DND-41 (cell line): ENCODE measurements at regions not wholly inside any gene's neighbourhood (a gene's known extent, or its start where the extent isn't known, plus 50 kb on each side); places are given as distances from the start of the nearest gene placed in this dataset.

Experiments
- ATAC-seq: fragments of 200-7000 bp; cut with Tn5 transposase; 3 replicates; pipeline ENCODE4 v1.9.1; 2021; ENCODE audit warnings: low read depth; ENCODE audit not compliant: insufficient read depth
- DNase-seq: peaks from one replicate; pipeline ENCODE4 v3.0.0-alpha.2; 2020
- H2AFZ ChIP-seq: 2 replicates; pipeline ENCODE4 v1.6.0; 2012; ENCODE audit warnings: low read depth, low read length
- H3K27ac ChIP-seq: 2 replicates; pipeline ENCODE4 v1.5.1; 2012; ENCODE audit warnings: low read length, inconsistent platforms
- H3K27me3 ChIP-seq: fragments of 200-600 bp; sonication (generic); 2 replicates; pipeline ENCODE4 v1.6.0; 2012; ENCODE audit warnings: low read length, mild to moderate bottlenecking, inconsistent platforms; ENCODE audit not compliant: insufficient read depth, poor library complexity
- H3K36me3 ChIP-seq: 2 replicates; pipeline ENCODE4 v1.5.1; 2012; ENCODE audit warnings: low read length, inconsistent platforms; ENCODE audit not compliant: insufficient read depth
- H3K4me1 ChIP-seq: 2 replicates; pipeline ENCODE4 v1.5.1; 2012; ENCODE audit warnings: mild to moderate bottlenecking, low read length; ENCODE audit not compliant: insufficient read depth
- H3K4me2 ChIP-seq: 2 replicates; pipeline ENCODE4 v1.6.0; 2012; ENCODE audit warnings: mild to moderate bottlenecking, moderate library complexity, low read length, inconsistent platforms; ENCODE audit not compliant: insufficient read depth
- H3K4me3 ChIP-seq, 2 experiments: fragments of 200-600 bp in 1 of 2; shearing (Covaris generic) in 1 of 2; 2 replicates each; pipeline ENCODE4 v1.5.1; 2012 to 2016; ENCODE audit warnings: inconsistent platforms in 2 of 2, low read length in 2 of 2, mild to moderate bottlenecking in 2 of 2, low read depth in 1 of 2, moderate library complexity in 1 of 2
- H3K79me2 ChIP-seq: 2 replicates; pipeline ENCODE4 v1.6.0; 2012; ENCODE audit warnings: low read length, inconsistent platforms; ENCODE audit not compliant: insufficient read depth
- H3K9ac ChIP-seq: 2 replicates; pipeline ENCODE4 v1.6.0; 2012; ENCODE audit warnings: low read depth, mild to moderate bottlenecking, inconsistent platforms, low read length, moderate library complexity
- H3K9me3 ChIP-seq: 2 replicates; pipeline ENCODE4 v1.5.1; 2012; ENCODE audit warnings: low read length, moderate library complexity, mild to moderate bottlenecking, inconsistent platforms; ENCODE audit not compliant: insufficient read depth, severe bottlenecking
- H4K20me1 ChIP-seq: 2 replicates; pipeline ENCODE4 v1.6.0; 2012; ENCODE audit warnings: low read length; ENCODE audit not compliant: insufficient read depth
- EZH2 ChIP-seq: IDR thresholded peaks from 3 replicates; pipeline ENCODE4 v1.6.1; 2012; ENCODE audit warnings: borderline replicate concordance, low read depth, mild to moderate bottlenecking, moderate library complexity, low read length, inconsistent platforms; ENCODE audit not compliant: severe bottlenecking
- TF ChIP-seq, protein P1 (sequence below): IDR thresholded peaks from 2 replicates; pipeline ENCODE4 v1.5.1; 2012; ENCODE audit warnings: borderline replicate concordance, low read length, moderate library complexity, mild to moderate bottlenecking; ENCODE audit not compliant: poor library complexity, severe bottlenecking; ENCODE audit errors: extremely low read depth

DNA sequence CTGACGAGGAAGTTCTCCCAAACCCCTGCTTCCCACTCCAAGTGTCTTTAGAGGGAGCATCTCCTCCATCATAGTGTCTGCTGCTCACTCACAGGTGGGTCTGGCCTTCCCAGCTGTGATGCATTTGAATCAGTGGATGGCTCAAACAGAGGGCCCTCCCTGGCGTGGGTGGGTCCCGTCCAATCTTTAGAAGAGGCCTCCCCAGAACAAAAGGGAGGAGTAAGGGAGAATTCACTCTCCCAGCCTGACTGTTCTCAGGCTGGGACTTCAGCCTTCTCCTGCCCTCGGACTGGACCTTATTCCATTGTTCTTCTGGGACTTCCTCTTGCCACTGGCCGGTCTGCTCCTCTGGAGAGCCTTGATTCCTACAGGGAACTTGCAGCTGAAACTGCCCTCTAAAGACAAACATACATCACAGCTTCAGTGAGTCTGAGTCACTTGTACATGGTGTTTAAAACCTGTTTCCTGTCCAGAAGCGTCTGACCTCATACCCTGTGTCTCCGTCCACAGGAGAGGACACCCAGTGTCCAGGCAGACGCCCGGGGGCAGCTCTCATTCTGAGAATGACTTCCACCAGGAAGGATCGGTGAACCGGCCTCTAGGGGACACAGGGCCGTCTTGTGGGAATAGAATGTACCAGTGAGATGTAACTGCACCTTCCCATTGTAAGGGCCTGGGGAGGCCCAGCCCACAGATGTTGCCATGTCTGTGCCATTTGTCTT is 234.7 kb downstream of the BRD1 start:
- H3K9ac ChIP-seq, result no peak overlapping the region
- ATAC-seq, result no peak
- no peak overlapping the region for H2AFZ ChIP-seq
- no peaks in the 10 kb centered on the region for H4K20me1 ChIP-seq
- no peaks in the 10 kb centered on the region for H3K79me2 ChIP-seq
- no peaks in the 10 kb centered on the region for H3K4me1 ChIP-seq
- no peaks in the 10 kb centered on the region for H3K36me3 ChIP-seq
- no peak overlapping the region for H3K4me2 ChIP-seq
- no peaks in the 10 kb centered on the region for H3K27me3 ChIP-seq
- H3K27ac ChIP-seq, result no peak overlapping the region
- no peak for DNase-seq
- H3K9me3 ChIP-seq, result no peaks in the 10 kb centered on the region
- no peak overlapping the region for H3K4me3 ChIP-seq
- TF ChIP-seq, protein P1, sequence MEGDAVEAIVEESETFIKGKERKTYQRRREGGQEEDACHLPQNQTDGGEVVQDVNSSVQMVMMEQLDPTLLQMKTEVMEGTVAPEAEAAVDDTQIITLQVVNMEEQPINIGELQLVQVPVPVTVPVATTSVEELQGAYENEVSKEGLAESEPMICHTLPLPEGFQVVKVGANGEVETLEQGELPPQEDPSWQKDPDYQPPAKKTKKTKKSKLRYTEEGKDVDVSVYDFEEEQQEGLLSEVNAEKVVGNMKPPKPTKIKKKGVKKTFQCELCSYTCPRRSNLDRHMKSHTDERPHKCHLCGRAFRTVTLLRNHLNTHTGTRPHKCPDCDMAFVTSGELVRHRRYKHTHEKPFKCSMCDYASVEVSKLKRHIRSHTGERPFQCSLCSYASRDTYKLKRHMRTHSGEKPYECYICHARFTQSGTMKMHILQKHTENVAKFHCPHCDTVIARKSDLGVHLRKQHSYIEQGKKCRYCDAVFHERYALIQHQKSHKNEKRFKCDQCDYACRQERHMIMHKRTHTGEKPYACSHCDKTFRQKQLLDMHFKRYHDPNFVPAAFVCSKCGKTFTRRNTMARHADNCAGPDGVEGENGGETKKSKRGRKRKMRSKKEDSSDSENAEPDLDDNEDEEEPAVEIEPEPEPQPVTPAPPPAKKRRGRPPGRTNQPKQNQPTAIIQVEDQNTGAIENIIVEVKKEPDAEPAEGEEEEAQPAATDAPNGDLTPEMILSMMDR, result no peak
- no peak for TF ChIP-seq EZH2

DNA sequence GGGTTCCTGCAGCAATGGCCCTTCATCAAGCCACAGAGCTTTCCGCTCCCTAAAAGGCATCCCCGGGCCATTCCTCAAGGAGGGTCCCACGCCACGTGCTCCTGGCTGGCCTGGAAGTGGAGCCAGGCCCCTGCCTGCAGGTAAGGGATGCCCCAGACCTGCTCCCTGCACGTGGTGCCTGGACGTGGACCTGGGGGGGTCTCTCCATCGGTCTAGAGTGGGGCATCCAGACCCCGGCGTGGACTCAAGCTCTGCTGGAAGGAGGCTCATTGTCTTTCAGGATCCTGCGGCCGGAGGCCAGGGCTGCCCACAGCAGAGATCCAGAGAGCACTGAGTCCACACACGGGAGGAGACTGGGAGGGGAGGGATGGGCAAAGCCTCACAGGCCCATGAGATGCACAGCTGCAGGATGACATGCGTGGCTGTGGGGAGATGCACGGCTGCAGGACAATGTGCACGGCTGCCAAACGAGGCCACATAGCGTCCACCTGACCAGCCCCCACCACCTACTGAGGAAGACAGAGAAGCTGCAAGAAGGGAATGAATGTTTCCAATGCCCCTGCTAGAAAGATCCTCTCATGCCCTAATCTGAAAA is 236.7 kb downstream of the BRD1 start:
- TF ChIP-seq, protein P1, result no peak
- TF ChIP-seq EZH2, result no peak
- H2AFZ ChIP-seq, result no peak overlapping the region
- H3K4me1 ChIP-seq, result no peaks in the 10 kb centered on the region
- no peak overlapping the region for H3K9ac ChIP-seq
- no peaks in the 10 kb centered on the region for H3K27me3 ChIP-seq
- ATAC-seq (no peak), DNase-seq (no peak)
- no peak overlapping the region for H3K27ac ChIP-seq
- no peak overlapping the region for H3K4me2 ChIP-seq
- H3K79me2 ChIP-seq, result no peaks in the 10 kb centered on the region
- no peaks in the 10 kb centered on the region for H3K9me3 ChIP-seq
- H3K4me3 ChIP-seq, result no peak overlapping the region
- no peaks in the 10 kb centered on the region for H3K36me3 ChIP-seq
- H4K20me1 ChIP-seq, result no peaks in the 10 kb centered on the region

DNA sequence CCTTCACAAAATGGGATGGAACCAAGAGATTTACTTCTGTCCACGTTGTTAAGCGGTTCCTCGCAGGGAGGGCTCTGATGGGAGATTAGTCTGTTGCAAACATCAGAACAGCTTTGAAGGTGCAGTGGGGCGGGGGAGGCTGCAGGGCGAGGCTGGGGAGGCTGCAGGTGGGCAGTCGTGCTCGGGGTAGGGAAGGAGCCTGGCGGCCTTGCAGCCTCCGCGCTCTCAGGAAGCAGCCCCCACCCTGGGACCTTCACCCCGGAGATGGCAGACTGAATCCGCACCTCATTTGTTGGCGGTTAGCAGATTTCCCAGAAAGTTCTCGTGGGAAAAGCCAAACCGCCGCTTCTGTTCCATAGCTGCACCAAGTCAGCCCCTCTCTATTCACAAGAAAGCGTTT is 237.3 kb downstream of the BRD1 start:
- Histone ChIP-seq H3K36me3 (no peaks in the 10 kb centered on the region), H3K4me3 (no peak overlapping the region), H3K27me3 (no peaks in the 10 kb centered on the region), H4K20me1 (no peaks in the 10 kb centered on the region), H3K4me2 (no peak overlapping the region), H3K4me1 (no peaks in the 10 kb centered on the region), H3K9me3 (no peaks in the 10 kb centered on the region), H3K27ac (no peak overlapping the region), H3K9ac (no peak overlapping the region), H3K79me2 (no peaks in the 10 kb centered on the region), H2AFZ (no peak overlapping the region)
- ATAC-seq (no peak), DNase-seq (no peak)
- TF ChIP-seq, protein P1, result no peak
- TF ChIP-seq EZH2, result no peak
